SK-N-SH treated with all-trans-retinoic acid at 6 μM for 48 hours (cell line): ENCODE measurements at regions not wholly inside any gene's neighbourhood (a gene's known extent, or its start where the extent isn't known, plus 50 kb on each side); places are given as distances from the start of the nearest gene placed in this dataset.

Experiments
- ATAC-seq: fragments of 200-7000 bp; cut with Tn5 transposase; 3 replicates; pipeline ENCODE4 v1.9.1; 2020; ENCODE audit warnings: mild to moderate bottlenecking, moderate library complexity
- ARNTL ChIP-seq: fragments of 450-650 bp; formaldehyde crosslinking; IDR thresholded peaks from 2 replicates; pipeline ENCODE4 v1.5.0; 2020; ENCODE audit warnings: low read depth, mild to moderate bottlenecking, moderate library complexity, borderline replicate concordance
- BACH2 ChIP-seq: fragments of 250-450 bp; sonication (Bioruptor Pico); IDR thresholded peaks from 2 replicates; pipeline ENCODE4 v1.9.0; 2021; ENCODE audit warnings: mild to moderate bottlenecking, borderline replicate concordance
- CREB5 ChIP-seq: fragments of 250-450 bp; sonication (Bioruptor Pico); IDR thresholded peaks from 2 replicates; pipeline ENCODE4 v1.5.1; 2020; ENCODE audit warnings: low read depth, mild to moderate bottlenecking, moderate library complexity
- CSDC2 ChIP-seq: fragments of 250-450 bp; sonication (Bioruptor Pico); IDR thresholded peaks from 2 replicates; pipeline ENCODE4 v1.5.0; 2020; ENCODE audit warnings: mild to moderate bottlenecking, moderate library complexity
- CSRNP3 ChIP-seq: fragments of 250-450 bp; sonication (Bioruptor Pico); IDR thresholded peaks from 2 replicates; pipeline ENCODE4 v1.5.1; 2021; ENCODE audit warnings: mild to moderate bottlenecking, moderate library complexity
- ESRRG ChIP-seq: fragments of 250-450 bp; sonication (Bioruptor Pico); IDR thresholded peaks from 2 replicates; pipeline ENCODE4 v1.6.1; 2021; ENCODE audit warnings: mild to moderate bottlenecking
- GLIS3 ChIP-seq: fragments of 250-450 bp; sonication (Bioruptor Pico); IDR thresholded peaks from 2 replicates; pipeline ENCODE4 v1.5.0; 2020; ENCODE audit warnings: mild to moderate bottlenecking, moderate library complexity
- ISL1 ChIP-seq: fragments of 250-450 bp; sonication (Bioruptor Pico); IDR thresholded peaks from 2 replicates; pipeline ENCODE4 v2.1.2; 2022; ENCODE audit warnings: mild to moderate bottlenecking, moderate library complexity
- OSR1 ChIP-seq: fragments of 250-450 bp; sonication (Bioruptor Pico); IDR thresholded peaks from 2 replicates; pipeline ENCODE4 v1.8.0; 2022; ENCODE audit warnings: moderate library complexity, mild to moderate bottlenecking, inconsistent platforms
- PPARA ChIP-seq: fragments of 250-450 bp; sonication (Bioruptor Pico); IDR thresholded peaks from 2 replicates; pipeline ENCODE4 v1.5.0; 2020; ENCODE audit warnings: mild to moderate bottlenecking, borderline replicate concordance
- RARB ChIP-seq: fragments of 250-450 bp; sonication (Bioruptor Pico); IDR thresholded peaks from 2 replicates; pipeline ENCODE4 v1.8.0; 2021; ENCODE audit warnings: mild to moderate bottlenecking, moderate library complexity
- SNAI2 ChIP-seq: fragments of 250-450 bp; sonication (Bioruptor Pico); IDR thresholded peaks from 2 replicates; pipeline ENCODE4 v1.5.0; 2020; ENCODE audit warnings: mild to moderate bottlenecking, moderate library complexity
- TCF4 ChIP-seq: fragments of 250-450 bp; sonication (Bioruptor Pico); IDR thresholded peaks from 2 replicates; pipeline ENCODE4 v1.8.0; 2021; ENCODE audit warnings: mild to moderate bottlenecking, moderate library complexity, borderline replicate concordance
- TOX ChIP-seq: fragments of 250-450 bp; sonication (Bioruptor Pico); IDR thresholded peaks from 2 replicates; pipeline ENCODE4 v1.8.0; 2021; ENCODE audit warnings: mild to moderate bottlenecking, moderate library complexity, borderline replicate concordance
- ZC3H10 ChIP-seq: fragments of 250-450 bp; sonication (Bioruptor Pico); IDR thresholded peaks from 2 replicates; pipeline ENCODE4 v1.5.1; 2021; ENCODE audit warnings: mild to moderate bottlenecking, moderate library complexity
- ZFP3 ChIP-seq: fragments of 250-450 bp; sonication (Bioruptor Pico); IDR thresholded peaks from 2 replicates; pipeline ENCODE4 v1.5.0; 2020; ENCODE audit warnings: mild to moderate bottlenecking, moderate library complexity
- ZNF70 ChIP-seq: fragments of 450-650 bp; formaldehyde crosslinking; IDR thresholded peaks from 2 replicates; pipeline ENCODE4 v1.5.0; 2020; ENCODE audit warnings: mild to moderate bottlenecking, moderate library complexity
- ZNF8 ChIP-seq: fragments of 450-650 bp; formaldehyde crosslinking; IDR thresholded peaks from 2 replicates; pipeline ENCODE4 v1.5.0; 2020; ENCODE audit warnings: mild to moderate bottlenecking, moderate library complexity
- TF ChIP-seq, protein P1 (sequence below): fragments of 250-450 bp; sonication (Bioruptor Pico); IDR thresholded peaks from 2 replicates; pipeline ENCODE4 v1.8.0; 2021; ENCODE audit warnings: low read depth, mild to moderate bottlenecking, moderate library complexity, borderline replicate concordance

DNA sequence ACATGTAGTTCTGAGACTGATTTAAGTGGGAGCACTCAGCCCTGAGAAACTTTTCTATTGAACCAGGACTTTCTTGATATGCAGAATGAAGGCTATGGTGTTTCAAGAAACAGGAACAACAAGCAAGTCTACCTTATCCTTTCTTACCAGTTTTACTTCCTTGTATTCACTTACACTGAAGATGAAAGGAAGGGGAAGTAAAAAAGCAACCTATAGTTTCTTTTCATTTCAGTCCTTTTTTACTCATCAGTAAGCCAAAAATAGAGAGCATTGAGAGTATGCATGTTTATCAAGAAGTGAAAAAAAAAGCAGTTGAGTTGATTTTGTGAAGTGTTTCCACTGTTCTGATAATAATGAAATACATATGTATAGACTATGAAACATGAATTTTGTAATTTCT lies 1010.3 kb downstream of the AMY1C start:
- no peak for ATAC-seq
- TF ChIP-seq RARB (CRISPR knock-in tag): no peak
- TF ChIP-seq ZNF8 (CRISPR knock-in tag): no peak
- no peak for TF ChIP-seq CSDC2
- TF ChIP-seq TCF4 (CRISPR knock-in tag): no peak
- TF ChIP-seq PPARA (CRISPR knock-in tag): no peak
- TF ChIP-seq, all 23 proteins: peak for 0

GRCh38 chr1:104761961-104762570 lies 1012.4 kb downstream of the AMY1C start:
- ATAC-seq: no peak
- TF ChIP-seq TOX (CRISPR knock-in tag) (no peak), GLIS3 (no peak), ARNTL (no peak), TCF4 (CRISPR knock-in tag) (peak; percentile 37; the same call in 1 of the 2 replicates), ISL1 (CRISPR knock-in tag) (no peak)
- TF ChIP-seq, protein P1, sequence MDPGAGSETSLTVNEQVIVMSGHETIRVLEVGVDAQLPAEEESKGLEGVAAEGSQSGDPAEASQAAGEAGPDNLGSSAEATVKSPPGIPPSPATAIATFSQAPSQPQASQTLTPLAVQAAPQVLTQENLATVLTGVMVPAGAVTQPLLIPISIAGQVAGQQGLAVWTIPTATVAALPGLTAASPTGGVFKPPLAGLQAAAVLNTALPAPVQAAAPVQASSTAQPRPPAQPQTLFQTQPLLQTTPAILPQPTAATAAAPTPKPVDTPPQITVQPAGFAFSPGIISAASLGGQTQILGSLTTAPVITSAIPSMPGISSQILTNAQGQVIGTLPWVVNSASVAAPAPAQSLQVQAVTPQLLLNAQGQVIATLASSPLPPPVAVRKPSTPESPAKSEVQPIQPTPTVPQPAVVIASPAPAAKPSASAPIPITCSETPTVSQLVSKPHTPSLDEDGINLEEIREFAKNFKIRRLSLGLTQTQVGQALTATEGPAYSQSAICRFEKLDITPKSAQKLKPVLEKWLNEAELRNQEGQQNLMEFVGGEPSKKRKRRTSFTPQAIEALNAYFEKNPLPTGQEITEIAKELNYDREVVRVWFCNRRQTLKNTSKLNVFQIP: no peak
- TF ChIP-seq, all 23 proteins: peak for 1

GRCh38 chr1:104765085-104765484 lies 1015.4 kb downstream of the AMY1C start:
- no peak for ATAC-seq
- TF ChIP-seq SNAI2 (CRISPR knock-in tag) (no peak), ZFP3 (CRISPR knock-in tag) (no peak), PPARA (CRISPR knock-in tag) (no peak), ISL1 (CRISPR knock-in tag) (no peak), ZC3H10 (no peak), ESRRG (no peak), RARB (CRISPR knock-in tag) (no peak), TCF4 (CRISPR knock-in tag) (no peak)
- TF ChIP-seq, protein P1: no peak

GRCh38 chr1:104768466-104768865 lies 1018.8 kb downstream of the AMY1C start:
- TF ChIP-seq ZNF70 (CRISPR knock-in tag) (no peak), CREB5 (CRISPR knock-in tag) (no peak), TCF4 (CRISPR knock-in tag) (no peak), OSR1 (CRISPR knock-in tag) (no peak), CSDC2 (no peak), RARB (CRISPR knock-in tag) (no peak), ZFP3 (CRISPR knock-in tag) (no peak), BACH2 (CRISPR knock-in tag) (no peak), PPARA (CRISPR knock-in tag) (no peak), ISL1 (CRISPR knock-in tag) (no peak), ZNF8 (CRISPR knock-in tag) (no peak), ARNTL (no peak), CSRNP3 (CRISPR knock-in tag) (no peak), GLIS3 (no peak)
- TF ChIP-seq, protein P1: no peak
- ATAC-seq: no peak
